Fibroblast of skin of left quadriceps (primary cell): ENCODE measurements at regions not wholly inside any gene's neighbourhood (a gene's known extent, or its start where the extent isn't known, plus 50 kb on each side); places are given as distances from the start of the nearest gene placed in this dataset.
"Not testable (repeated sequence)": the region's sequence is repeated elsewhere in the genome, so short reads cannot be mapped to it uniquely, and the experiment has no call there.

Experiments used
- DNase-seq, 2 experiments: peaks; one replicate each; pipeline ENCODE4 v3.0.0-alpha.2; 2013; ENCODE audit warnings: low read depth in 2 of 2

DNA sequence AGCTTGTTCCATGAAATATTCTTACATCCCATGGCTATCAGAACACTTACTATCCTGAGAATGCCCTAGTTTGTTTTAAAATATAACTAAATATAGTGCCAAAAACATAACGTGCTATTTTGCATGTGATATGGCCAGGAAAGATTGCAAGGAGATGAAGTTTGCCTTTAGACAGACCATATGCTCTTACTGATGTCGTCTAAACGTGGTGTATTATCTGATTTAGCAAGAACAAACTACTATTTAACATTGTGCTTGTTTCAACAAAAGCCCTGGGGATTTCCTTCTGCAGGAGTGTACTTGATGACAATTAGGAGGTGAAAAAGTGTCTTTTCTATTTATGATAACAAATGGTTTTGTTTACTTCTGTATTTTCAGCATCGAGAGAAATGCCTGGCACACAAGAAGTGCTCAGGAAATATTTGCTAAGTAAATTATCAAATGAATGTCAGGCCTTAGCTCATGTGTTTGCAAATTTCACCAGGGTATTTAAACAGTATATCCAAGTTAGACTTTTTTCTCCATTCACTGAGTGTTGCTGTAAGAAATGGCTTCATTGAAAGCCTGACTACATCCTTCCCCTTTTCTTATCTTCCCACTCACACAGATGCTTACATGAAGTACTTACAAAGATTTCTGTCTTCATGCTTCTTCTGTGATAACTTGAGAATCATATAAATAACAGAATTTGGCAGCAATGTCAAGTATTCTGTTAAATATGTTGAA, 1033.6 kb downstream of the CDH8 start:
- no peak for DNase-seq

DNA sequence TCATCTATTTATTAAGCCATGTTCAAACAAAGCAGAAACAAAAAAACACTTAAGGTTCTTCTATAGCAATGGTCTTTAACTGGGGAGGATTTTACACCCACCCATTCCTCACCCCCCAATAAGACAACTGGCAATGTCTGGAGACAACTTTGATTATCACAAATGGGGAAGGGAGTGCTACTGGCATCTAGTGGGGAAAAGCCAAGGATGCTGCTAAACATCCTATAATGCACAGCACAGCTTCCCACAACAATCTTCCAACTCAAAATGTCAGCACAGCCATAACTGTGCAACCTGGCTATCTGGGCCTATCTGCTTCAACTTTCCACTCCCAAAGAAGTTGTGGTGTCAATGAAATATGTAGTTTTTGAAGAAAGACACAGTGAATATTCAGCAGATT, 1044.4 kb downstream of the CDH8 start:
- DNase-seq = no peak

DNA sequence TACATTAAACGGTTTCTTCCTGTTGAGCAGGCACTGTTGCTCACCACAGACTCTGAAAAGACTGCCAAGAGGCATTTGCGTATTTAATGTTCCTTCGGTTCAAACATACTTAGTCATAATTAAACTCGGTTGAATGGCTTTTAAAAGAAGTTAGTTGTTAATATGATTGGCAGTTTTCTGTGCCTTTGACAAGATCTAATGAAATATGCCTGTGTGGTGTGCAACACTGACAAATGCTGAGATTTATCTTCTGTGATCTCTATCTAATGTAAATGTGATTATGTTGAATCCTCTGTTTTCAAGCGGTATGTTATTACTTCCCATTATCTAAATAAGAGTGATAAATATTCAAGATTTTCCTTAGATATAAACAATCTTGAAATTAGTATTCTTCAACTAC, 1046.6 kb downstream of the CDH8 start:
- no peak for DNase-seq

DNA sequence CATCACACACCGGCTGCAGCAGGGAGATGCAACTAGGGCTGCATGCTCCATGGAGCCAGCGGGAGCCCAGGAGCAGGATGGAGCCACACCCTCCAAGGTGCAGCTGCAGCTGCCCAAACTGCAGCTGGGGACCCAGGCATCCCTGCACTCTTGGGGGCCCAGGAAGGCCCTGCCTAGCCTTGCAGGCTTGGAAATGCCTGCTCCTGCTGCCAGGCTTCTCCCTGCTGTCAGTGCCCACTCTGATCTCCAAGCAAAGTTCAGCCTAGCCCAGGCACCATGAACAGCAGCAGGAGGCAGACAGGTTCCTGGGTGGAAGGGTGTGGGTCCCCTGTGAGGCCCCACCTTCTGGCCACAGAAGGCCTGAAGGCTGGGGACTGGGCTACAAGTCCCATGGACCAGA, 1057.1 kb downstream of the CDH8 start:
- no peak for DNase-seq

DNA sequence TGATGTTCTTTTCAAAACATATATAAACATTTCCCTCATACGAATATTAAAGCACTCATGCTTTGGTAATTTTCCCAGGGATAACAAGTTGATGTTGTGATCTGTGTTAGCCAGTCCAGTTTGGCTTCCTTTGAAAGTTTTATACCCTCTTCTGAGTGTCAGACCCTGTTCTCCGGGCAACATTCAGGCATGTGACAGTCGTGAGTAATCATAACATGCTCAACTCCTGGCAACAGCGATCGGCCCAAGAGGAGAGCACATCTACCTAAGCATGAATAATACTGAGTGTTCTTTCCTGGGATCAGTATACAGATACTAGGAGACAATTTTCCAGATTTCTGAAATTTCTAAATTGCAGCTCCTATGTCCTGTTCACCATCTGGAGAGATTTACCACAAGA, 1086.4 kb downstream of the CDH8 start:
- DNase-seq = no peak

DNA sequence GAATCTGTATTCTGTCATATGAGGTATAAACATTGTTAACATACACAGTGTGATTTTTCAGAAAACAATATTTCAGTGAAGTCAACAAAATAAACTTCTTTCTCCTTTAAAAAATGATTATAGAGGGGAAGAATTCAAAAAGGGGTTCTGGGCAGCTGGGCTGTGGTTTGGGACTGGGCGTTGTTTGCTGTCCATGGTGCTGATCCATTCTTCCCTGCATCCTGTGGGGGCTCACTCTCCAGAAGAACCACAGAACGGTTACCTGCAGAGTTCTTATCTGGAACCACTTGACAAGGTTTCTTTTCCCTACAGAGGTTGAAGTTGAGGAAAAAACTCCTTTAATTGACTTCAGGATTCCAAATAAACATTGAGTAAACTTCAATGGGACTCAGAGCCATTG, 1091.0 kb downstream of the CDH8 start:
- DNase-seq = no peak

DNA sequence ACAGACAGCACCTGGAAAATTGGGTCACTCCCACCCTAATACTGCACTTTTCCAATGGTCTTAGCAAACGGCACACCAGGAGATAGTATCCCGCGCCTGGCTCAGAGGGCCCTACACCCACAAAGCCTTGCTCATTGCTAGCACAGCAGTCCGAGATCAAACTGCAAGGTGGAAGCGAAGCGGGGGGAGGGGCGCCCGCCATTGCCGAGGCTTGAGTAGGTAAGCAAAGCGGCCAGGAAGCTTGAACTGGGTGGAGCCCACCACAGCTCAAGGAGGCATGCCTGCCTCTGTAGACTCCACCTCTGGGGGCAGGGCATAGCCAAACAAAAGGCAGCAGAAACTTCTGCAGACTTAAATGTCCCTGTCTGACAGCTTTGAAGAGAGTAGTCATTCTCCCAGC, 1100.0 kb downstream of the CDH8 start:
- DNase-seq = not testable (repeated sequence)

DNA sequence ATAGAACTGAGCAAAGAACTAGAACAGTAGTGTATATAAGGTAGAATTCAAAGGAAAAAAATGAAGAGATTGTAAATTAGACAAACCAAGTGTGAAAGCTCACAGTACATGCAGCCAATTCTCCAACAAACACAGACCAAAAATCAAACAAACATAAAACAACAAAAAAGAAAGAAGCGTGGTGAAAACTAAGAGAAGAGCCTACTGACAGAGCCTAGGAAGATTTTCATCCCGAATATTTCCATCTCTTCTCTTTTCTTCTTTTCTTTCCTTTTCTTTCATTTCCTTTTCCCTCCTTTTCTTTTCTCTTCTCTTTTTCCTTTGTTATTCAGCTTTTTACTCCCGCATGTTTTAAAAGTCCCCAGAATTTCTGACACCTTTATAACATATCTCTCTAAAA, 1103.6 kb downstream of the CDH8 start:
- no peak for DNase-seq

DNA sequence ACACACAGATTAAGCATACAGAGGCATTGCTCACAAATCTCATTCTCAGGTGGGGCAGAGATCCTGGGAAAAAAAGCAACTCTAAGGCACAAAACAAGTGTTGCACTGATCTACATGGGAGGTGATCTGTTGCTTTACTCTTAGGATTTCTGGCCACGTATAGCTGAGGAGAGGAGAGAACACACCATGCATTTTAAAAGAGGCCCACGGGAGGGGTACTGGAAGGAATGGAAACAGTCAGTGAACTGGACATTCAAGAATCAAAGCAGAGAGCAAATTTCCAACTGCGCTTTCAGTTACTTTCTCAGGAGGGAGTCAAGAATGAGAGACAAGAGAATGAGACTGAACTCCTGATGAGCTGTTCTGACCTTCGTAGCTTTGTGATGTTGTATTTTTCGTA, 1105.9 kb downstream of the CDH8 start:
- no peak for DNase-seq

DNA sequence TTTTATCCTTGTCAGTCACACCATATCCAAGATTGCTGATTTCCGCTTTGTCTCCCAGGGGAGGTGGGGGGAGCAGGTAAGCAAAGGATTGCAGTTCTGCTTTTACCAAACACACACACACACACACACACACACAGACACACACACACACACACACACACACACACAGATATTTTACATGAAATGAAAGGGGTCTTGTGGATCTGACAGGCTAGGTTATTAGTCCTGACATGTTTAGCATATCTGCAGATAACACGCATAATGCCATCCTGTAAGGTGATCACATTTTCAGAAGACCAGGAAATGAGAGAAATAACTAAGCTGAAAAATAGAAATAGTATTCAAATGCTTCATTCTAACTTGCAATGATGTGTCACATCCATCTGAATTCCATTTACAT, 1113.3 kb downstream of the CDH8 start:
- no peak for DNase-seq

DNA sequence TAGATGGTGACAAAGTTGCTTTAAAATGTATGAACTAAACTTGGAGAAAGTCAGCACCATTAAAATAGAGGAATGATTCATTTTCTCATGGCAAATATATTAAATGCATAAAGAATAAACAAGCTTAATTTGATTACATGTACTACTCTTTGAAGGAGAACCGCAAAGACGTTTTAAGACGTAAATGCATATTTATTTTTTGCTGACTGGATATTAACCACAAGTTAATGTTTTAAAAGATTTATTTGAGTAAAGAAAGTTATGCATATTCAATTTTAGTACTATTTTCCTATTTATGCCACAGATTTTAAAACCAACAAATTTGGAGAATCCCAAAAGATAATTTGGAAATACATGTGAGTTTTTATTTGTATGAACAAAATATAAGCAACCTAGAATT, 1121.9 kb downstream of the CDH8 start:
- no peak for DNase-seq

DNA sequence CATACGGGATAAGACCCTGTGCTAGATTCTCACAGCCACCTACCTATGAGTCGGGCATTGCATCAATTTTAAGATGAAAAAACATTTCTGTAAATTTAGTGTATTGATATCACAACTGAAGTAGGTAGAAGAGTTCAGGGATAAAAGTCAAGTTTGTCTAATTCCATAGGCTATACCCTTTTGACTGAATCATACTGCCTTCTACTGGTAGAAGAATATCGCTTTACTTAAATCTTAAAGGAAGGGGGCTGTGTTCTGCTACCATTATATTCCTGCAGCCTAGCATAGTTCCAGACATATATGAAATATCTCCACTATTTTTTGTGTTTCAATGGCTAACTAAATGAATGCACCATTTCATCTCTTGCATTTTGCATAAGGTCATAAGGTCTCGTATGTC, 1128.6 kb downstream of the CDH8 start:
- DNase-seq = peak in 1 of 2 experiments; percentile 3

DNA sequence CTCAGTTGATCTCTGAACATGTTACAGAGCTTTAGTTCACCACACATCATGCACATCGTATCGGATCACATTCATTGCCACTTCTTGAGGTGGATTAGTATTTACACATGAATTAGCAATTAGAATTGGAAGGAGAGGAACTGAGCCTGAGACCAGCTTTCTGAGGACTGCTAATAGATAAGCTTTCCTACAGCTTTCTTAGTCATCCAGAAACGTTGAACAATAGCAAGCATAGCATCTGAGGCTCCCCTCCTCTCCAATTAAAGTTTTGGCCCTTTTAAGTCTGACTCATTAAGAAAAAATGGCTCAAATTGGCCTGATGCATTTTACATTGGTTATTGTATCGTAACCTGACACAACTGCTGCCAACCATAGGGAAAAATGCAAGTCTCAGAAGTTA, 1130.4 kb downstream of the CDH8 start:
- peak; percentile 63 for DNase-seq

DNA sequence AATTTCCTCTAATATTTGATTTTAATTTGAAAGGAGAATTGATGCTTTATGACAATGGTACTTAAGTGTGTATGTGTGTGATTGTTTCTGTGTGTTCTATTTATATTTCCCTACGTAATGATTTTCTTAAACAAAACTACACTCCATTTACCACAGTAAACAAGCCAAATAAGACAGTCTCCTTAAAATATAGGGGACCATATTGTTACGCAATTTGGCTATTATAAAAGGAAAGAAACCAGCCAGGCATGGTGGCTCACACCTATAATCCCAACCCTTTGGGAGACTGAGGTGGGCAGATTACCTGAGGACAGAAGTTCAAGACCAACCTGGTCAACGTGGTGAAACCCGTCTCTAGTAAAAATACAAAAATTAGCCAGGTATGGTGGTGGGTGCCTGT, 1134.1 kb downstream of the CDH8 start:
- DNase-seq = no peak

DNA sequence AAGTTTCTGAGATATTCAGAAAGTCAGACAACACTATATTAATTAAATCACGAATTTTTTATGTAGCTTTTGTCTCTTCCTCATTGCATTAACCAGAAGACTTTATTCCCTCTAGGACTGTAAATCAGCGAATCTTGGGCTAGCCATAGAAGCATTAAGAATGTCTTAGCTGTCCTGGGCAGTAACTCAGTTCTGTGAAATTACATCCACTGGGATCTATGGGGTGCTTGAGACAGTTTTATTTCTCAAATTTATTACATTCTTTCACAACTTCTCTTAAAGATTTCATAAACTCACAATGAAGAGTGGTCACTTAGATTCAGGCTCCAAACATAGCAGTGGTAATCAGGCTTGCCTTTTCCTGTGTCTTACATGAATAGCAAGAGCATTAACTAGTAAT, 1153.4 kb downstream of the CDH8 start:
- peak; percentile 41 to 46 for DNase-seq

DNA sequence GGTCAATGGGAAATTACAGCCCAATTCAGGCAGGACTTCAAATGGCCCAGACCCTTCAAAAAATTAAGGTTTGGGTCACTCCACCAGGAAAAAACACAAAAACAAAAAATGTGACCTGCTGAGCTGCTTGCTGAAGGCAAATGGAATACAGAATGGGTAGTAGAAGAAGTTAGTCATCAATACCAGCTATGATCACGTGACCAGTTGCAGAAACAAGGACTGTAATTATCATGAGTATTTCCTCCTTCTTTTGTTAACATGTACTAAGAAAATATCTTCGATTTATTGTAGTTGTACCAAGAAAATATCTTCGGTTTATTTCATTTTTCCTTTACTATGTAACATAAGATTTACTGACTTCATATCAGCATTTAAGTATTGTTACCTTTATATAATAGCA, 1183.6 kb downstream of the CDH8 start:
- no peak for DNase-seq

DNA sequence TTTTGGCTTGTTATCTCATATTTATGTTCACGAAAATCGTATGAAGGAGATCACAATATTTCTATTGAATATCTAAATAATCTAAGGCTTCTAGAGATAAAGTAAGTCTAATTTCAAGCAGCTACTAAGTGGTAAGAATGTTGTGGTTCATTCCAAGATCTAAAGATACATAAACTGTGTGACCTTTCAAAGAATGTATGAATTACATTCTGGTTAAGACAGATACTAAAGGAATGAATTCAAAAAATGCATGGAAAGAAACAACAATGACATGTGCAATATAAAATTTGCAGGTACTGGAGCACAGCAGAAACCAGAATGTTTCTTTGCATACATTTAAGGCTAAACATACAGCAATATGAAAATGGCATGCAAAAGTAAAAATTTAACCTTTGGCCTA, 1214.6 kb downstream of the CDH8 start:
- no peak for DNase-seq

DNA sequence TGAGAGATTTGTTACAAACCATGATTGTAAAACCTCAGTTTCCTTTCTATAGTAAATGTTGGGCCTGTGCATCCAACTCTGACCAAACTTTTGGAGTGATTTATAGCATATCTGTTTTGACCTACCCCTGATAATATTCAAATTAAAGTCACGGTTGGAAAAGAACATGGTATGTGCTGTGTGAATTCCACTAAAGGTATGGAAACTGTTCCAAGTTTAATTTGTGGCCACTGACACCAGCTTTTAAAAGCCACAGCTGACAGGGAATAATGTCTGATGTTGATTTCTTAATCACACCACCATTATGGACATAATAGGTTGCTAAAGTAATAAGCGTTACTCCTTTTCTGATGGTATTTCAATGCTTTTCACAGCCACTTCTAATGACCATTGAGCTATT, 1215.9 kb downstream of the CDH8 start:
- DNase-seq = no peak

DNA sequence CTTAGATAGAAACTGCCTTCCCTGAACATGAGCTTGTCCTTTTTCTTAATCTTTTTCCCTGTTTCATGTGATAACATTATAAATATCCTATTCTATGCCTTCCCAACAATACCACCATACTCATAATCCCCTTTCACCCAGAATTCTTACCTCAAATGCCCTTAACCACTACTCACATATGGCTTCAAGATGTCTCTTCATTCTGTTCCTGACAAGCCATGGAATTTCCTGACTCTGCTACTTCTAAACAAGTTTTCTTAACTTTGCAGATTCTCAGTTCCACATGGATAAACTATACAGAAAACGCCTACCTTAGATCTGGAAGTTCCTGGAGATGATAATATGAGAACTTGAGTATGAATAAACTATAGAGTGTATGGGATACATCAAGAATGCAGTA, 1217.8 kb downstream of the CDH8 start:
- peak; percentile 77 to 78 for DNase-seq

DNA sequence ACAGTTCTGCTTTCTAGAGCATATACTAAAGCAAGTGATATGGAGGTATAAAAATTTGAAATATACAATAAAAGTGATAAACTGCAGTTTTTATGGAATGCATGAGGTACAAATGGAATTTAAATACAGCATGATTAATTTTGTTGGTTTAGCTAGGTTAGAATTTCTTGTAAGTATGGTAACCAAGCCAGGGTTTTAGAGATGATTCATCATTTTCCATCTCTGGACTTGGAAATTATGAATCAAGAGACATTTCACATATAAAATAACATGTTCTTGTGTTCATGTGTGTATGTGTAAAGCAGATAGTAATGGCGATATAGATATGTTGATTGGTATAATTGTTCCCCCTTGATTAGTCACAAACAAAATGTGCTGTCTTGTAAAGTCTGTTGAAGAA, 1219.8 kb downstream of the CDH8 start:
- no peak for DNase-seq

DNA sequence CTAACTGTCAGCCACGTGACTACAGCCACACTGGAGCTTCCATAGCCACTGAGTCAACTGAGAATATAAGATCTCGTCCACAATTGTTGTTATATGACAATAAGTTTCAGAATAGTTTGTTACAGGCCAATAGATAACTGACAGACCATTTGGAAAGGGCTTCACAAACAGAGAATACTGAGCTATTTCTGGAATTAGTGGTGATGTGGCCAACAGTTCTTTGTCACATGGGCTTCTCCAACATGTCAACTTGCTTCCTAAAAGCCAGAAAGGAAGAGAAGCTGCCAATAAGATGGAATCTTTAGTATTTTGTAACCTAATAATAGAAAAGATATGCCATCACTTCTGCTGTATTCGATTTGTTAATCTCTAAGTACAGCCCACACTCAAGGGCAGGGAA, 1220.4 kb downstream of the CDH8 start:
- no peak for DNase-seq

DNA sequence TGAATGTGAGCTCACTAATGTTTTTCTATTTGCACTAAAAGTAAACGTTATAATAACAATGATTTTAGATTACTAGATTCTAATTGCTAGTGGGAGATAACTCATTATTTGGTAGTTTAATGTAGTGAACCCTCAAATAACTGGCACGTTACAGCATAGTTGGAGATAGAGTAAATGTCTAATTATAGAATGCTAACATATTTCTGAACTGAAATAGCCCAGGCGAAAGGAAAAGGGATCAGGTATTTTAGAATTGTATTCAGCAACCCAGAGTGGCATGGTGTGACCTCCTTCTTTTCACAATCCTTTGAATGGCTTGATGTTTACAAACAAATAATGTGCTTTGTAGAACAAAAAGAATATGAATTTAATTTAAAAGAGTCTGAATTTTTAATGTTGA, 1221.2 kb downstream of the CDH8 start:
- no peak for DNase-seq

DNA sequence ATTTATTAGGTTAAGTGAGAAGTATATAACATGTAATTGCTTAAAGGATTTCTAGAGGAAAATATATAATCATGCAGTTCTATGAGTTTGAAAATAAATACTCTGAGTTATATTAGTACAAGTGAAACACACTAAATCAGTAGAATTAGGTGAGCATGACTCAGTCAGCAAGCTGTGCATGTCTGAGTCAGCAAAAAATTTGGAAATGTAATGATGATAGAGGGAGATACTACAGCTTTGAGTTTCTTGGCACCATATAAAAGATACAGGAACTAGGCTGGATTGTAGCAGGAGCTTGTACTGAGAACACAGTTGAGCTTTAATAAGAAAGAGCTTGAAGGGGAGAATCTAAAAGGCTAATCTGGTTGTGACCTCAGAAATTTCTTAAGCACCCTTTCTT, 1224.6 kb downstream of the CDH8 start:
- no peak for DNase-seq

DNA sequence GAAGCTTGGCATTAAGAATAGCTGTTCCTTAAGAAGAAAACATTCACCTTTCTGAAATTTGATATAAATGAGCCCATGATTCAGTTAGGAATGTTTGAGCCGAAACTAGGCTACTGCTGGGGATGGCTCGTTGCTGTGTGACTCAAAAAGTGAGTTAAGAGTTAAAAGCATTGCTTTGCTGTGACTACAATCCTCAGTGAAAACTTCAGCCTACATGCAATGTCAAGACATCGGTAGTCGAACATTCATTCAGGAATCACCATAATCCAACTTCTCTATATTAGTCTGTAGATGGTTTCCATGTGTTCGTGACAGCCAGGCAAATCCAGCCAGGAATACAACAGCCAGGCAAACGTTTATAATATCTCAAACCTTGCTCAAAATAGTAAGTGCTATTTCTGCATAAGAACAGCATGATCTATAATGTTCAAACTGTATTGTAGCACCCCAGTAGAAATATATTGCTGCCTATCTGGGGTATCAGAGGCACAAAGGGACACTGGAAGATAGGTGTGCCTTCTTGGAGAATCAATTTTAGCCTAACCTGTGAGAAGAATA, 1225.1 kb downstream of the CDH8 start:
- DNase-seq = peak in 1 of 2 experiments; percentile 54
